MM.1S (cell line): ENCODE measurements at regions not wholly inside any gene's neighbourhood (a gene's known extent, or its start where the extent isn't known, plus 50 kb on each side); places are given as distances from the start of the nearest gene placed in this dataset.

Experiments
- EZH2 ChIP-seq: fragments of 300-600 bp; sonication (generic); optimal IDR thresholded peaks from 2 replicates; pipeline ENCODE3; 2017; ENCODE audit warnings: low read depth, mild to moderate bottlenecking, antibody characterized with exemption, low read length, mixed read lengths
- TF ChIP-seq, protein P1 (sequence below): fragments of 300-600 bp; sonication (generic); IDR thresholded peaks from 2 replicates; pipeline ENCODE4 v1.5.1; 2016; ENCODE audit warnings: antibody characterized with exemption, low read length, mixed read lengths

DNA sequence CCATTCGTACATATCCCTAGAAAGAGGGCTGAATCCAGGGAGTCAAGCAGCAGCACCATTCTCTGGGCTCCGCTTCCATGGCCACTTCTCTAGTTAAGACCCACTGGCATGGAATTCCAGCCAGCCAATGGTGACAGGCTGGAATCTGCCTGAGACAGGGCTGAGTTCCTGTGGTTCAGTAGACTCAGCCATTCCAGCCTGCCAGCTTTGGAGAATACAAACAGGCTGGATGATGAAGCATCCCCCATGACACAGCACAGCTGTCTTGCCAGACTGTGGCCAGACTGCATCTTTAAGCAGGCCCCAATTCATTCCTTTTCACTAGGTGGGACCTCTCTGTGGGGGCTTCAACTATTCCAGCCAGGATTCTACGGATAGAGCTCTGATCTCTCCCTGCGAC is 329.6 kb downstream of the XPNPEP1 start:
- TF ChIP-seq, protein P1, sequence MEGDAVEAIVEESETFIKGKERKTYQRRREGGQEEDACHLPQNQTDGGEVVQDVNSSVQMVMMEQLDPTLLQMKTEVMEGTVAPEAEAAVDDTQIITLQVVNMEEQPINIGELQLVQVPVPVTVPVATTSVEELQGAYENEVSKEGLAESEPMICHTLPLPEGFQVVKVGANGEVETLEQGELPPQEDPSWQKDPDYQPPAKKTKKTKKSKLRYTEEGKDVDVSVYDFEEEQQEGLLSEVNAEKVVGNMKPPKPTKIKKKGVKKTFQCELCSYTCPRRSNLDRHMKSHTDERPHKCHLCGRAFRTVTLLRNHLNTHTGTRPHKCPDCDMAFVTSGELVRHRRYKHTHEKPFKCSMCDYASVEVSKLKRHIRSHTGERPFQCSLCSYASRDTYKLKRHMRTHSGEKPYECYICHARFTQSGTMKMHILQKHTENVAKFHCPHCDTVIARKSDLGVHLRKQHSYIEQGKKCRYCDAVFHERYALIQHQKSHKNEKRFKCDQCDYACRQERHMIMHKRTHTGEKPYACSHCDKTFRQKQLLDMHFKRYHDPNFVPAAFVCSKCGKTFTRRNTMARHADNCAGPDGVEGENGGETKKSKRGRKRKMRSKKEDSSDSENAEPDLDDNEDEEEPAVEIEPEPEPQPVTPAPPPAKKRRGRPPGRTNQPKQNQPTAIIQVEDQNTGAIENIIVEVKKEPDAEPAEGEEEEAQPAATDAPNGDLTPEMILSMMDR, result no peak
- TF ChIP-seq EZH2, result no peak
